OCI-LY7 (cell line): ENCODE measurements at regions not wholly inside any gene's neighbourhood (a gene's known extent, or its start where the extent isn't known, plus 50 kb on each side); places are given as distances from the start of the nearest gene placed in this dataset.

ENCODE experiments used
- BruUV-seq: library from RNA; stranded (reverse); fragments of 400-500 nt; replicated peaks from 2 replicates; lab custom pipeline; 2021; lab: Mats Ljungman, UMichigan
- CTCF ChIA-PET: fragments of 300-600 bp; sonication (Branson Sonifier 250); formaldehyde crosslinking; loops from one replicate; lab custom pipeline; 2022; ENCODE audit warnings: antibody characterized with exemption; ENCODE audit not compliant: unreplicated experiment; lab: Charles Lee
- POLR2A ChIA-PET: fragments of 300-600 bp; sonication (Branson Sonifier 250); formaldehyde crosslinking; loops from one replicate; lab custom pipeline; 2022; ENCODE audit warnings: antibody characterized with exemption; lab: Charles Lee
- DNase-seq: peaks from one replicate; pipeline ENCODE4 v3.0.0-alpha.2; 2015; ENCODE audit warnings: low spot score
- H2AFZ ChIP-seq: fragments of 200-600 bp; sonication (generic), shearing (Covaris generic); 2 replicates; pipeline ENCODE4 v1.6.1; 2014; ENCODE audit warnings: mild to moderate bottlenecking, antibody characterized with exemption, low read length, moderate library complexity
- H3K27ac ChIP-seq: fragments of 200-600 bp; sonication (generic); 2 replicates; pipeline ENCODE4 v1.5.1; 2014; ENCODE audit warnings: mixed run types, low read depth, mild to moderate bottlenecking, moderate library complexity, low read length, inconsistent platforms; ENCODE audit not compliant: poor library complexity, severe bottlenecking
- H3K36me3 ChIP-seq: fragments of 200-600 bp; sonication (generic); 2 replicates; pipeline ENCODE4 v1.6.1; 2014; ENCODE audit warnings: mild to moderate bottlenecking, antibody characterized with exemption, low read length, moderate library complexity, mixed read lengths; ENCODE audit not compliant: insufficient read depth
- H3K4me1 ChIP-seq: fragments of 200-600 bp; sonication (generic); 2 replicates; pipeline ENCODE4 v1.5.1; 2014; ENCODE audit warnings: mild to moderate bottlenecking, low read length; ENCODE audit not compliant: insufficient read depth, poor library complexity, severe bottlenecking
- H3K4me2 ChIP-seq: fragments of 200-600 bp; sonication (generic); 2 replicates; pipeline ENCODE4 v1.6.1; 2014; ENCODE audit warnings: mild to moderate bottlenecking, low read length
- H3K4me3 ChIP-seq: fragments of 200-600 bp; sonication (generic); 2 replicates; pipeline ENCODE4 v1.5.1; 2014; ENCODE audit warnings: mild to moderate bottlenecking, low read depth, low read length; ENCODE audit not compliant: poor library complexity, severe bottlenecking
- H3K79me2 ChIP-seq: fragments of 200-600 bp; sonication (generic); 2 replicates; pipeline ENCODE4 v1.6.1; 2016; ENCODE audit warnings: low read depth, mild to moderate bottlenecking, low read length, moderate library complexity, mixed read lengths; ENCODE audit not compliant: insufficient read depth
- H3K9me2 ChIP-seq: fragments of 200-600 bp; sonication (generic); 2 replicates; pipeline ENCODE4 v1.6.1; 2016; ENCODE audit warnings: mild to moderate bottlenecking, low read length, mixed read lengths; ENCODE audit not compliant: insufficient read depth
- H3K9me3 ChIP-seq: fragments of 200-600 bp; sonication (generic); 2 replicates; pipeline ENCODE4 v1.6.1; 2014; ENCODE audit warnings: mild to moderate bottlenecking, mixed run types, low read length, mixed read lengths
- H4K20me1 ChIP-seq: fragments of 200-600 bp; sonication (generic); 2 replicates; pipeline ENCODE4 v1.6.1; 2014; ENCODE audit warnings: mild to moderate bottlenecking, antibody characterized with exemption, low read length, moderate library complexity, mixed read lengths; ENCODE audit not compliant: insufficient read depth
- EZH2phosphoT487 ChIP-seq: fragments of 200-600 bp; sonication (generic); IDR thresholded peaks from 2 replicates; pipeline ENCODE4 v1.6.1; 2018; ENCODE audit warnings: low read depth, borderline replicate concordance, mild to moderate bottlenecking, mixed run types, antibody characterized with exemption, low read length, moderate library complexity, mixed read lengths
- intact Hi-C: fragments of 100-400 bp; cut with micrococcal nuclease; formaldehyde crosslinking; loops from one replicate; pipeline ENCODE4 v1.10.0; 2022; ENCODE audit not compliant: unreplicated experiment
- TF ChIP-seq, protein P1 (sequence below): fragments of 200-600 bp; sonication (generic); conservative IDR thresholded peaks from 2 replicates; pipeline ENCODE4 v1.5.1; 2014; ENCODE audit warnings: mild to moderate bottlenecking, antibody characterized with exemption, low read length, moderate library complexity, mixed read lengths

DNA sequence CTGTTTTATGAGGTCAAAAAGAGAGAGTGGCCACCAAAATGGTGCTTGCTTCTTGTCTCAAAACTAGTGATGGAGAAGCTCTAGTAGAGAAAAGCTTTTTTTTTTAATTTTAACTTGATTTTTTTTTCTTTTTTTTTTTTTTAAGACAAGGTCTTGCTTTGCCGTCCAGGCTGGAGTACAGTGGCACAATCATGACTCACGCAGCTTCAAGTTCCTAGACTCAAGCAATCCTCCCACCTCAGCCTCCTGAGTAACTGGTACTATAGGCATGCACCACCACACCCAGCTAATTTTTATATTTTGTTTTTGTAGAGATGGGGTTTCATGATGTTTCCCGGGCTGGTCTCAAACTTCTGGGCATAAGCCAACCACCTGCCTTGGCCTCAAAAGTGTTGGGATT is 279.0 kb downstream of the TBC1D4 start:
- Histone ChIP-seq H3K9me2 (no peaks in the 10 kb centered on the region), H3K4me1 (no peaks in the 10 kb centered on the region), H3K9me3 (no peaks in the 10 kb centered on the region), H3K4me3 (no peak overlapping the region), H3K79me2 (no peaks in the 10 kb centered on the region), H4K20me1 (no peaks in the 10 kb centered on the region), H3K36me3 (no peaks in the 10 kb centered on the region), H2AFZ (no peak overlapping the region), H3K4me2 (no peak overlapping the region), H3K27ac (no peak overlapping the region)
- no peak for DNase-seq
- intact Hi-C loops: no loop called here
- BruUV-seq: no TSS peak
- no peak for TF ChIP-seq EZH2phosphoT487
- TF ChIP-seq, protein P1, sequence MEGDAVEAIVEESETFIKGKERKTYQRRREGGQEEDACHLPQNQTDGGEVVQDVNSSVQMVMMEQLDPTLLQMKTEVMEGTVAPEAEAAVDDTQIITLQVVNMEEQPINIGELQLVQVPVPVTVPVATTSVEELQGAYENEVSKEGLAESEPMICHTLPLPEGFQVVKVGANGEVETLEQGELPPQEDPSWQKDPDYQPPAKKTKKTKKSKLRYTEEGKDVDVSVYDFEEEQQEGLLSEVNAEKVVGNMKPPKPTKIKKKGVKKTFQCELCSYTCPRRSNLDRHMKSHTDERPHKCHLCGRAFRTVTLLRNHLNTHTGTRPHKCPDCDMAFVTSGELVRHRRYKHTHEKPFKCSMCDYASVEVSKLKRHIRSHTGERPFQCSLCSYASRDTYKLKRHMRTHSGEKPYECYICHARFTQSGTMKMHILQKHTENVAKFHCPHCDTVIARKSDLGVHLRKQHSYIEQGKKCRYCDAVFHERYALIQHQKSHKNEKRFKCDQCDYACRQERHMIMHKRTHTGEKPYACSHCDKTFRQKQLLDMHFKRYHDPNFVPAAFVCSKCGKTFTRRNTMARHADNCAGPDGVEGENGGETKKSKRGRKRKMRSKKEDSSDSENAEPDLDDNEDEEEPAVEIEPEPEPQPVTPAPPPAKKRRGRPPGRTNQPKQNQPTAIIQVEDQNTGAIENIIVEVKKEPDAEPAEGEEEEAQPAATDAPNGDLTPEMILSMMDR: no peak
- CTCF ChIA-PET: no interaction called here
- POLR2A ChIA-PET: interaction anchor here (0.6 to 0.7 kb wide), 3 partner anchors 88 to 925 kb away, joined by 3 read pairs; no protein-coding TSS in a partner anchor

DNA sequence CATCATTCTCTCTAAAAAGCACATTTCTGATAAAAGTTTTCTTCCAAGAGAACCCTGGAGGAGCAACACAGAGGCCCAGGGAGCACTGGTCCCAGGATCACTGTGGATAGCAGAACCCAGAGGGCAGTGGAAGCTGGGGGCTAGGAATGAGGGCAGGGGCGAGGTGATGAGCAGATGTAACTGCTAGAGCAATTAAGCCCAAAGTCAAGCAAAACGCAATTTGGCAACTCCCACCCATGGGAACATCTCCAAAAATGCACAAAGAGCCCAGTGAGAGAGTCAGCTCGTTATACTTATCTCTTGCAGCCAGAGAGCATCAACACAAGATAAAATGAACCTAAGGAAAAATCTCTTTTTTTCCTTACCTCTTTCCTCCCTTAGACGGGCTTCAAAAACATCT is 284.2 kb downstream of the TBC1D4 start:
- H4K20me1 ChIP-seq: no peaks in the 10 kb centered on the region
- ChIA-PET CTCF (no interaction called here), POLR2A (no interaction called here)
- intact Hi-C loops: no loop called here
- H3K4me2 ChIP-seq: no peak overlapping the region
- no peak for DNase-seq
- no peak overlapping the region for H3K4me3 ChIP-seq
- no peak for TF ChIP-seq EZH2phosphoT487
- TF ChIP-seq, protein P1: no peak
- H3K9me2 ChIP-seq: no peaks in the 10 kb centered on the region
- no TSS peak for BruUV-seq
- no peaks in the 10 kb centered on the region for H3K79me2 ChIP-seq
- no peaks in the 10 kb centered on the region for H3K4me1 ChIP-seq
- no peak overlapping the region for H3K27ac ChIP-seq
- no peaks in the 10 kb centered on the region for H3K9me3 ChIP-seq
- no peaks in the 10 kb centered on the region for H3K36me3 ChIP-seq
- no peak overlapping the region for H2AFZ ChIP-seq

DNA sequence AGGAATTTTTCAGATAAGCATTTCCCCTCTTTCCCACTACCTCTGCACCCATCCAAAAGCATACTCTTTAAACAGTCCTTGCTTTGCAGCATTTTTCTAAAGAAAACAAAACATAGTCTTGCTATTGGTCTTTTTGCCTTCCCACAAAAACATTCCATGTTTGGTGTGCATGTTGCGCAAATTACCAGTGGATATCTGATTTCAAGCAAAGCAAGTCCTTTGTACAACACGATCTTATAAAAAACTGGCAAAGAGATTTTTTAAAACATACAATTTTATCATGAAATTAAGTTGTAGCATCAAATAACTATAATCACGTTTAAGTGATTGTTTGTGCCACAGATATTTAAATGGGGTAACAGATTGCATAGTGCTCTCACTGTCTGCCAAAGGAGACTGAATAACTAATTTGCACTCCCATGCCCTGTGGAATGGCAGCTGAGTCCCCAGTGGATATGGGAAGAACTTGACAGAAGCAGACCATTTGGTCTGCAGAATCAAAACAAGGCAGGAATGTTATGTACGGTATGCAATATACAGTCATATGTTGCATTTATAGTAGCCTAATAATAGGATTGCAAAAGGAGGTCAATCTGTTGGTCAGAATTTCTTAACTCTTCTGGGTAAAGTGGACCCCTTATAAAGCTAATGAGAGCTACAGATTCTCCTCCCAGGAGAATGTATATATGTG is 285.7 kb downstream of the TBC1D4 start:
- H3K4me3 ChIP-seq: no peak overlapping the region
- BruUV-seq: no TSS peak
- no peak overlapping the region for H2AFZ ChIP-seq
- no peaks in the 10 kb centered on the region for H3K9me2 ChIP-seq
- H3K36me3 ChIP-seq: no peaks in the 10 kb centered on the region
- H3K79me2 ChIP-seq: no peaks in the 10 kb centered on the region
- no peaks in the 10 kb centered on the region for H3K9me3 ChIP-seq
- no peaks in the 10 kb centered on the region for H3K4me1 ChIP-seq
- TF ChIP-seq, protein P1: no peak
- no peak for TF ChIP-seq EZH2phosphoT487
- ChIA-PET CTCF (no interaction called here), POLR2A (no interaction called here)
- no peak for DNase-seq
- H4K20me1 ChIP-seq: no peaks in the 10 kb centered on the region
- no peak overlapping the region for H3K4me2 ChIP-seq
- intact Hi-C loops: no loop called here
- H3K27ac ChIP-seq: no peak overlapping the region
